Activated CD8-positive, alpha-beta memory T cell treated with anti-CD3 and anti-CD28 coated beads, Interleukin-2, amount 50 U/mL, for 4 hours (primary cell): ENCODE measurements at regions not wholly inside any gene's neighbourhood (a gene's known extent, or its start where the extent isn't known, plus 50 kb on each side); places are given as distances from the start of the nearest gene placed in this dataset.
"Not testable (repeated sequence)": the region's sequence is repeated elsewhere in the genome, so short reads cannot be mapped to it uniquely, and the experiment has no call there.

Experiments used
- DNase-seq: peaks from one replicate; pipeline ENCODE4 v3.0.0-alpha.2; 2020

DNA sequence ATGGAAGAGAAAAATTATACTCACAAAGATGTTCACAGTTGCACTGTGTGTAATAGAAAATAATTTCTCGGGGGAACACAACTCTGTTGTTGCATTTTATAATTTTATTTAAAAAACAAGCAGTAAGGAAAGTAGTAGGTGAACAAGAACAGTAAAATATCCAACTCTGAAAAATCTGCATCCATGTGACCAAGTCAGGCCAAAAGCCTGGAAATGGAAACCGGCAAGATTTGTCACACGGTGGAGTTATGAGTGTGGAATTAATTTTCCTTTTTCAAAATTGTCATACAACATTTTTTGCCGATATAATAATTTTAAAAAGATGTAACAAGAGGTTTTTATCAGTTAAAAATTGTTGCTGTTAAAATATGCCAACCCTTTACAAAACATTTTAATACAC, 1421.5 kb downstream of the BRD1 start:
- DNase-seq, result no peak

DNA sequence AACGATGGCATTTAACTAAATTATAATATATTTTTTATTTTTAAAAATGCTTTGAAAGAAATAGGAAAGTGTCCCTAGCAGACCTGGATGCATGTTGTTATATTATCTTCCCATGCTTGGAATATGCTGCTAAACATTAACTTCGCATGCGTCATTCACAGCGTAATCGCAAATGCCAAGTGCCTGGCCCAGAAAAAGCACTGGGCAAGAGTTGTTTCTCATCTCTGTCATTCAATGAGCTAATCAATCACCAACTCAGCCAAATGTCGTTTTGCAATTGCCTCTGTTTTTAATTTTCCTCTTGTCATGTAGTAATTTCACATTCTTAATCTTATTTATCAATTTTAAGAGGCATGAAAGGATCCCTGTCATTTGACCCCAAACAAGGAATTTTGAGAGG, 1421.9 kb downstream of the BRD1 start:
- DNase-seq, result no peak

DNA sequence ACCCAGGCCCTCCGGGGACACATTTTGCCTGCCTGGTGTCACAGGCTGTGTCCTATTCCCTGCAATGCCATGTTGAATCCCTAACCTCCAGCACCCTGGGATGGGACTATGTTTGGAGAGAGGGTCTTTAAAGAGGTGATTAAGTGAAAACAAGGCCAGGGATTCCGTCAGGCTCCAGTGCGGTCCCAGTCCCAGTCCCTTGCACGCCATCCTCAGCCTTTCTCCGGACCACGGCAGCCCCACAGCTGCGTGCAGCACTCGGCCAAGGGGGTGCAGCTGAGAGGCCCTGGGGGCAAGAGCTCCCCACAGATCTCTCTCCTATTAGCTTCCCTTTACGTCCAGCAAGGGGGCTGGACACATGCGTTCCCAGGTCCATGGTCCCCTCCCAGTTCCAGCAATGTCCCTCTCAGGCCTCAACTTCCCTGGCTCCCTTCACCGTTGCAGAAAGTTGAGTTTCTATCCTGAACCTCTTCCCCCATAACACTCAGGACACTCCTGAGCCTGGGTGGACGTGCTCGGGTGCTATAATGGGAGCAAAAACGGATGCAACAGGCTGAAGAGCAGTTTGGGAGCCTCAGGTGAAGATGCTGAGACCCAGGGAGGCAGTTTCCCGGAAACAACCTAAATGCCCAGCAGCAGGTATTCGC, 1422.7 kb downstream of the BRD1 start:
- no peak for DNase-seq

DNA sequence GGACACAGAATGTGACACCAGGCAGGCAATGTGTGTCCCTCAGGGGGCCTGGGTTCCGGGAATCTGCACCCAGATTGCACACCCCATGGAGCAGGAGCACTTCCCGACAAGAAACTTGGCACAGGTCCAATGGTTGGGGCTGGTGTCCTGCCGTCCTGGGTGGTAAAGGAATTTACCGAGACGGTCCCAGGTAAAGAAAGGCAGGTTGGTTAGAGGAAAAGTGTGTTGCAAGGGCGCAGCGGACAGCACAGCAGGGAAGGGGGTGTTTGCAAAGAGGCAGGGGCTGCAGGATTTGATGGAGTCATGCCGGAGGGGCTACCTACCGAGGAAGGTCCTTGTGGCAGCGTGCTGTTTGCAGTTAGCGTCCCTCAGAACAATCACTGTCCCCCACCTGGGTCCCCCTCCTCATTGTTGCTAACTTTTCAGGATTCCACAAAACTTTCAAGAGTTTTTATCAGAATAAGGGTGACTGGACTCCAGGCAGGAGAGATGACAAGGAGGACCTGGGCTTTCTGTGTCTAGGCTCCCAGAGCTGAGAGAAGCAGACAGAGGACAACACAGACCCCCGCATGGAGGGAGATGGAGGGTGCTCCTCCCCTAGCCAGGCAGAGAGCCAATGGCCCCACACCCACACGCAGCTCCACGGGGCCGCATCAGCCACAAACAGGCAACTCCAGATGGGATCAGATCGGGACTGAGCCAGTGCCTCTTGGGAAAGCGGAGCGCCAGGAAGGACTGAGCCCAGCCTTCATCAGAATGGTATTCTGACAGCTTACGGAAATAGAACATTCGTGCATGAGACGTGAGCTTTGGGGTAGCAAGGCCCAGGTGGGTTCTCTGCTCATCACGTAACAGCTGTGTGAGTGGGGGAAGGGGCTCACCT, 1423.9 kb downstream of the BRD1 start:
- DNase-seq, result no peak

DNA sequence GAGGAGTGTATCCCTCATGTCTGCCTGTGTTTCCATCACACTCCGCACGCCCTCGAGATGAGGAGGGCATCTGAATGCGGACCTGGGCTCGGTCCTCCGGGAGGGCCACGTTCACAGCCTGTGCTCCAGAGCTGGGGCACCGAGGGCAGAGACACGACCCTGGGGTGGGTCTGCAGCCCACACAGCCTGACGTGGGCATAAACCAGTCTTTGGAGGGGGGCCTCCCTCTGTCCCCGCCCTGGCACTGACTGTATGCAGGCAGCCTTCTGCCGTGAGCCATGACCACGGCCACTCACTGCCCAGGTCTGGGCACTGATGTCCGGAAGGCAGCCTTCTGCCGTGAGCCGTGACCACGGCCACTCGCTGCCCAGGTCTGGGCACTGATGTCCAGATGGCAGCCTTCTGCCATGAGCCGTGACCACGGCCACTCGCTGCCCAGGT, 1425.1 kb downstream of the BRD1 start:
- no peak for DNase-seq

DNA sequence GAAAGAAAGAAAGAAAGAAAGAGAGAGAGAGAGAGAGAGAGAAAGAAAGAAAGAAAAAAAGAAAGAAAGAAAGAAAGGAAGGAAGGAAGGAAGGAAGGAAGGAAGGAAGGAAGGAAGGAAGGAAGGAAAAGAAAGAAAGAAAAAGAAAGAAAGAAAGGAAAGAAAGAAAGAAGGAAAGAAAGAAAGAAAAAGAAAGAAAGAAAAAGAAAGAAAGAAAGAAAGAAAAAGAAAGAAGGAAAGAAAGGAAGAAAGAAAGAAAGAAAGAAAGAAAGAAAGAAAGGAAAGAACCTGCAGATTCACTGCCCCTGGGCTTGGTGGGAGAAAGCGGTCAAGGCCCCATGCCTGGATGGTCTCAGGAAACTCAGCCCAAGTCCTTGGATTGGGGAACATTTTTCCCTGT, 1426.2 kb downstream of the BRD1 start:
- DNase-seq, result not testable (repeated sequence)

DNA sequence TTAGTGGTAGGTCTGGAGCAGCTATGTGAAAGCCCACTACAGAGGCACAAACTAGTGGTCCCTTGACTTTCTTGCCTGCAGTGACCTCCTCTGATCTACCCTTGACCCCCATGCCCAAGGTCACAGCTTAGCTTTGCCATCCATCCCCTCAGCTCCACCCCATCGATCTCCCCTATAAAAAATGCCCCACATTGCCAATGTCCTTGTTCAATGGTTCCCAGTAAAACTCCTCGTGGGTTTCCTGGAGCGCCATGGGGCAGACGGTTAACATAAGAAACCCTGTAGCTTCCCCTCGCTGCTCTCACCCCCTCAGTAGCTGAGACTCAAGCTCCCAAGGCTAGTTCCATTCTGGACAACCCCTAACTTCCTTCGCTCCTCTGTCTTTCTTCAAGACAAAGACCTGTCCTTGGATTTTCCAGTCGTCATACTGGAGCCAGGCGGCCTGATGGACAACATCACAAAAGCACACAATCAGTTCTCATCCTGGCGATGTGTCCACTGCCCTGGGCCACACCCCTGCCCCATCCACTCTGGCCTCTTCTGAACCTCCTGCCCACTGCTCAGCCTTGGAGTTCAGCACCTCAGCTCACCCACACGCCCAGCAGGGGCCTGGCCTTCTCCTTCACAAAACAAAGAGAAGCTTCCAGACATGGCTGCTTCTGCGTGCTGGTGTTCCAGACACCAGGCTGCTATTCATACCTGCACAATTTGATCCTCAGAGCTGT, 1429.3 kb downstream of the BRD1 start:
- no peak for DNase-seq

DNA sequence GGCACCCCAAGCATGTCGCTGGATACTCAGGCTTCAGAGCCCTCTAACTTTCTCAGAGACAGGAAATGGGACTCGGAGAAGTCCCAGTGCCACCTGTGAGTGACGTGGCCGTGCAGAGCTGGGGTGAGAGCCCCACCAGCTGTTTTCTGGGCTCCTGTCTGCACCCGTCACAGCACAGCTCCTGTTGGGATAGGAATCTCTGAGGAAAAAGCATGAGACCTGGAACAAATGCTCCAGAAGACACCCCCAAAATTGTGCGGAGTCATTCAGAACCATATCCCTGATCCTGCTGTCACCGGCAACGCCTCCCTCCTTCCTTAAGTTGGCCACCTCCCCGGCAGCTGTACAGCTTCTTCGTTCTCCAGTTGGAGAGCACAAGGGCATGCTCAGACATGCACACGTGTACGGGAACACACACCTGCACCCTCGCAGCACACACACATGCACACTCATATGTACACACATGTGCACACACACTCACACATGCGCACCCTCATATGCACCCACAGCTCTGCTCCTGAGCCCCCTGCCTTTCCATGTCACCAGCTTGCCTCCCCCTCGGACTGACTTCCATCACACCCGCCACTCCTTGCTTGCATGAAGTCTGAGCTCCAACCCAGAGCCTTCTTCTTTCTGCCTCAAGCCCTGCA, 1430.0 kb downstream of the BRD1 start:
- DNase-seq, result no peak

DNA sequence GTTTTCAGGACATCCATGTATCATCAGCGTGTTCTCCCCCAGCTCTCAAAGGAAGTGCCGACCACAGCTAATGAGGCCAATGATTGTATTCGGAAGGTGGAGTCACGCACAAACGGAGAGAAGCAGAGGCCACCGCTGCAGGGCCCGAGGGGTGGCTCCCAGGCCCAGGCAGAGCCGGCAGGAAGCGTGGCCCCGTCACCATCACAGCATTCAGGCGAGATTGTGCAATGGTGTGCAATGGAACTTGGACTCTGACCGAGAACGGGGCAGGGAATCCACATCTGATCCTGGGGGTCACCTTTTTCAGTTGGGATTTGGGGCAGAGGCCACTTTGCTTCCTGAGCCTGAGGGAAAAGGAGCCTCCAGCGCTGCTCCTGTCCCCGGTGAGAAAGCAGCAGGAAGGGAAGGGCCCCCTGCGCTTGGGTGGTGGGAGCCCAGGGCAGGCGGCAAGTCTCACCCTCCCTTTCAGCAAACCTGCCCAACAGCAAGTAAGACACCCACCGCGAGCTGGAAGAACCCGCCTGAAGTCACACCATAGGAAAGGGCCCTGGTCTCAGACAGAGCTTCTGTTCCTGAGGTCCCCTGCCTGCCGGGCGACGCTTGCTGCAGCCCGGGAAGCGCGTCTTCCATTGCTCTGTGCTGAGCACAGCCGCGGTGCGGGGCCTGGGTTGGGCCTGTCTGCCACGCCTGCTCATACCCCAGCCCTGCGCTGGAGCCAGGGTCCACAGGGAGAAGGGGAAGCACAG, 1430.7 kb downstream of the BRD1 start:
- no peak for DNase-seq

DNA sequence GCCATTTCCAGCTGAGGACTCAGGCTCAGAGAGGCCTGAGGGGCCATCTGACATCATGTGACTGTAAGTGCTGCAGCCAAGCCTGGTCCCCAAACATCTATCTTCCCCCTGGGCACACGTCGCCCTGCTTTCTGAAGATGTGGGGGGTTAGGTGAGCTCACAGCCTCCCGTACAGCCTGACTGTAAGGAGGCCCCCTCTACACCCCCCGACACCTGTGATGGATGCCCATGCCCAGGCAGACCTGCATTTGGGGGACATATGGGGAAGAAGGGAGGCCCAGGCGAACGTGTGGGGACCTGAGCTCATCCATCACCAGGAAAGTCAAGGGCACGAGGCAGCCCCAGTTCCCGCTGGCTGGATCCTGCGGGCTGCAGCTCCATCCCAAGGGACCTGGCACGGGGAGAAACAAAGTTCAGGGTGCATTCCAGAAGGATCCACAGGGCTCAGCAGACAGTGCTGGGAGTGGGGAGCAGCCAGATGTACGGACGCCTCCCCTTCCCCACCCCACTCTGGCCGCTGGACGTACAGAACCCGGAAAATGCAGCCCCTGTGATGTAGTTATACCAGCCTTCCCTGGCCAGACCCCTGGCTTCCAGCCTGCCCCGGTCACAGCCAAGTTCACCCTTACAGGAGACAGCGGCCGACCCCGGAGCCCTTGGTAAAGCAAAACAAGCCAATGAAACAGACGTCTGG, 1431.4 kb downstream of the BRD1 start:
- DNase-seq, result no peak

DNA sequence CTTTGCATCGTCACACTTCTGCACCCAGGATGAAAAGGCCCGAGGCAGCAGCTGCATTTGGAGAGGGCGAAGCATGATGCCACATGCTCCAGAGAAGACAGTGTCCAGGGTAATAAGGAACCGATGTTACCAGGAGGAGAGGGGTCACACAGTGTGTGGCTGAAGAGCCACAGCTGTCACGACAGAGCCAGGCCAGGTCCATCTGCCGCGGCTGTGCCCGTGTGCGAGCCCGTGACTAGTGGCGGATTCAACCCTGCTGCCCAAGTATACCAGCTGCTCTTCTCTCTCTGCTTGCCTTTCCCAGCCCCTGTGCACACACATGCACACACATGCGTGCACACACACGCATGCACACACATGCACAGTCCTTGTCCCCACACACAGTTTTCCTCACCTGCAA, 1432.5 kb downstream of the BRD1 start:
- no peak for DNase-seq

DNA sequence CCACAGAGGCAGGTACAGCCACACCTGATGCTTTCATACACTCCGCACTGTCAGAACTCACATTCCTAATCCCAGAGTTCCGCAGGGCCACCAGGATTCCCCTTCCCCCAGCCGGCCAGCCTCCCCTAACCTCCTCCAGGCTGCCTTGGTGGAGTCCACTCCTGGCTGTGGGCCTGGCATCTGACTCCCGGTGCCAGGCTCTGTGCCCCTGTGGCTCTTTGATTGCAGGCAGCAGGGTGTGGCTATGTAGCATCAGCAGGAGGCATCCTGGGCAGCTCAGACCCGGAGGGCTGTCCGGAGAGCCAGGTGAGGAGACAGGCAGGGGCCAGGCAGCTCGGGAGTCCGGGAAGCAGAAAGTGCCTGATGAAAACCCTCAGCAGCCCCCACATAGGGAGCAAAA, 1432.9 kb downstream of the BRD1 start:
- no peak for DNase-seq

DNA sequence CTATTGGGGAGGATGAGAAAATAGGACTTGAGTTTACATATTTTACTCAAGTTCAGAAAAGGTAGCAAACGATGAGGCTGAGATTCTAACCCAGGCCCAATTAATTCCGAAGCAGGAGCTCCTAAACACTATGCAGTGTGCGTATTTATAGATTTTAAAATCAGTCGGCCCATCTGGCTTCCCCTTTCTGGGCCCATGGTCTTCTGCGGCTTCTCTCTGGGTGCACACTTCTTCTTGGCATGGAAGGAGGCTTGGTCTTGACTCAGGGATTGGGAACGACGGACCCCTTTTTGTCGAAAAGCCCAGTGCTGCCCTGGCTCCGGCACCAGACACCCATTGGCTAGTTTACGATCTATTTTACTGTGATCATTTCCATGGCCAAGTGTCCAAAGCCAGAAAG, 1433.8 kb downstream of the BRD1 start:
- DNase-seq, result no peak

DNA sequence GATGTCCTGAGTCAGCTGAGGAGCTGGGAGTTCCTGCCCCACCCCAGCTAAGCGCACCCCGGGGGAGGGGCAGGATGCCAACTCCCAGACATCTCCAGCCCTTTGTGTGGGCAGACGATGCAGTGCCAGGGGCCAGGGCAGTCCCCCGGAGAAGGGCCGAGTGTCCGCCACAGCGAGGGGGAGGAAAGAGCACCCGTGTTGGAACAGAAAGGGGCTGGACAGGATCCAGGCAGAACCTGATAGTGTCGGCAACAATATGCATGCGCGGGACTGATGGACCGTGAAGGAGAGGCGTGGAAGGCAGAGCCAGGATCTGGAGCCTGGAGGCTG, 1434.7 kb downstream of the BRD1 start:
- no peak for DNase-seq

DNA sequence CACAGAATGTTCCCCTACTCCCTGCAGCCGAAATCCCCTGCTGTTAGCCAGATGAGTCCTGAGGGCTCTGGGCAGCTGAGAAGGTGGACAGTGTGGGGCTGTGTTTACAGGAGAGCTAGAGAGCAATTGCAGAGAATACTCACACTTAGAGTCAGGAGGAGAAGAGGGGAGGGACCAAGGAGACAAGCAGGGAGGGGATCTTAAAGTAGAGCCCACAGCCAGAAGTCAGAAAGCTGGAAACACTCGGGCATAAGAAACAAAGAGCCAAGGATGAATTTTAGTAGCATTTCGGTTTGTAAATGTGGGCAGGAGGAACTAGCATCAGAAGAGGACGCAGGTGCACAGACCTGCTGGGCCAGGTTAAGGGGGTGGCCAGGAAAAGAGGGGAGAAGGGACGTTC, 1435.9 kb downstream of the BRD1 start:
- no peak for DNase-seq

DNA sequence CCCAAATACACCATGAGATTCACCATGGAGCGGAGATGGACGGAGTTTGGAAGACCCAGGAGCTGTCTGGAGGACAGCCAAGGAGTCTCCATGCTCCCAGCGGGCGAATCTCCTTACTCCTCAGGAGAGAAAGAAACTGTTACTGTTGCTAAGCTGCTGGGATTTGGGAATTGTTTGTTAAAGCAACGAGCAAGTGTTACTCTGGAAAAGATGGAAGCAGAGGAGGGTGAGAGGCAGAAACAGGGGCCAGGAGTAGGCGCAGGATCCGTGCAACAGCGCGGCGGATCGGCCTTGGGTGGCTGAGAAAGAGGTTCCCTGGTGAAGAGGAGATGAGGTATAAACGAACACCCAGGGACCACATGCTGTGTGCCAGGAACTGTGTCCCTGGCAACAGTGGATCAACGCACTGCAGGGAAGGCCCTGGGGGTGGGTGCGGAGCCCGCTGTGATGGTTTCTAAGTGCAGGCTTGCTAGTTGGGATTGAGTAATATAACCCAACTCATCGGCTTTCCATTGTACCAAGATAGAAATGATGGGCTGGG, 1436.4 kb downstream of the BRD1 start:
- no peak for DNase-seq

DNA sequence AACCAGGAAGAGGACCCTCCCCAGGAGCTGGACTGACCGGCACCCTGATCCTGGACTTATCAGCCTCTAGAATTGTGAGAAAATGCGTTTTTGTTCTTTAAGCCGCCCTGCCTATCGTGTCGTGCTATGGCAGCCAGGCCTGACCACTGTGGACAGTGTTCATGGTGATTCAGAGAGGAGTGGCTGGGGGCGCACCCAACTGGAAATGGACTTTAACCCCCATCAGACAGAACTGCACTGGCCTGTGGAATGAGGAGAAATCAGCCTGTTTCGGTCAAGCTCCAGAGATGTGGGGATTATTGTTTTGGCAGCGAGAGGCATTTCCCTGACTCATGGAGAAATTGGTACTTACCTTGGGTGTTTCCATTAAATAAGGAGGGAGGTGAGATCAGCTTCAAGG, 1437.8 kb downstream of the BRD1 start:
- no peak for DNase-seq

DNA sequence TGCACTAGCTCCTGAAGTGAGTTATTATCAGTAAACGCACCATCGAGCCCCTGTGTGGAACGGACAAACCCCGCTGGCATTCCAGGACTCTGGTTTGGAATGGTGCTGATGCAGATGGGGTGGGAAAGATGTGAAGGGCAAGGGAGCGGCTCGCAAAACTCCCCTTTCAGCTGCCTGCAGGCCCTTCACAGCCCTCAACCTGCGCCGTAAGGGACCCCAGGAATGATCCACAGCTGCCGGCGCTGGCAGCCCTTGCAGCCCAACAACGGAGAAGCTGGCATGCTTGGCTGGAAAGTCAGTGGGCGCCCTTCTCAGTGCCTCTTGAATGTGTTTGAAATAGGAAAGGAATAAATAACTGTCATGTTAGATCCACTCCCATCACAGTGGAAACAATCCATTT, 1445.5 kb downstream of the BRD1 start:
- no peak for DNase-seq

DNA sequence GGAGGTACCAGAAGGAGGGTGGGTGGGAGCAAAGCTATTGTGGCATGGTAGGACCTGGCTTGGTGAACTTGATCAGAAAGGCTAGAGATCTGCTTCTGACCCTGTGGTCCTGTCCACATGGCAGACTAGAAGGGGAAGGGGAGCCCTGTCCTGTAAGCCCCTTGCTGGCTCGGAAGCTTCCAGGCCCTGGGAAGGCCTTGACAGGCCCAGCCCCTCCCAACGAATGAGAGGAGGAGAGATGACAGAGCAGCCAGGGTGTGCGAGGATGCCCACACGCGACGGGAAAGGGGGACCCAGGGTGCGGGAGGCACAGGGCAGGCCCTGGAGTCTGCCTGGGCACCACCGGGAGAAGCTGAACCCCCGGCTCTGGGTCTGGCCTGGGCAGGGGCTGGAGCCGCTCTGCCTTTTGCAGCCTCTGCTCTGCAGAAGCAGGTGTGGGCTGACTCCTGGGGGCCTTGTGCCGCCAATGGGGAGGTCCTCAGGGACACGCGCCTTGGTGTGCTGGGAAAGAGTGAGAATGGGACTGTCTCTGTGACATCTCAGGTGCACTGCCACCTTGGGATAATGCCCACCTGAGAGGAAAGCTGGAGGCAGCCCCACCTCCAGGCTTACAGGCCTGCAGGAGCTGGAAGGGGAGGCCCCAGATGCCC, 1447.5 kb downstream of the BRD1 start:
- DNase-seq, result no peak

DNA sequence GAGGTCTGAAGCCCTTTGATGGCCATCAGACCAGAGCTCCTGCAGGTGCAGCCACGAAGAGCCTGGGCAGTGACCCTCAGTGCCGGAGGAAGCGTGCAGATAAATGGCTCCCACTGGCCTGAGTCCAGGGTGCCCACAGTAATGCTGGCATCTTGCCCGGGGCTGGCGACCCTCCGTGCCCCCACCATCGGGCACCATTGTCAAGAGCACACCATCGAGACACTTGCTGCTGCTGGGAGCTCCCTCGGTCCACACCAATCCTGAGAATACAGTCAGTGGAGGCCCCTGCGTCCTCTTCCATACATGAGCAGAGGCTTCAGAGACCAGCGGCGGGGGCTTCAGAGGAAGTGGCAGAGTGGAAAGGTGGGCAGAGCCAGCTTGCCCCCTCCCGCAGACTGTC, 1448.3 kb downstream of the BRD1 start:
- no peak for DNase-seq

DNA sequence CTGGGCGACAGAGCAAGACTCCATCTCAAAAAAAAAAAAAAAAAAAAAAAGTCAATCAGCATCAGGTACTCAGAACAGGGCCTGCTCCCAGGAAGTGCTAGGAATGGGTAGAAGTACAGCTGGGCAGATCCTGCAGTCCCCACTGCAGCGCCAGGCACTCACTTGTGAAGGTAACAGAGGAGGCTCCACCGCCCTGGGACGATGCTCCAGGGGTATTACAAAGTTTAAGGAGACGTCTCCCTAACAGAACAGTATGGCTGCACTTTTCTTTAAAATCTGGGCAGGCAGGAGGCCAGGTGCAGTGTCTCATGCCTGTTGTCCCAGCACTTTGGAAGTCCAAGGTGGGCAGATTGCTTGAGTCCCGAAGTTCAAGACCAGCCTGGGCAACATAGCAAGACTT, 1449.0 kb downstream of the BRD1 start:
- DNase-seq, result no peak
